Chondrocyte (in vitro differentiated cells): ENCODE measurements at regions not wholly inside any gene's neighbourhood (a gene's known extent, or its start where the extent isn't known, plus 50 kb on each side); places are given as distances from the start of the nearest gene placed in this dataset.

Experiments used
- DNase-seq: peaks from one replicate; pipeline ENCODE4 v3.0.0; 2021; ENCODE audit warnings: mixed read lengths, low spot score
- H3K27ac Mint-ChIP-seq: one replicate; pipeline ENCODE4 v1.8.0; 2021; ENCODE audit warnings: mild to moderate bottlenecking, moderate library complexity, mixed read lengths; ENCODE audit not compliant: unreplicated experiment
- H3K27me3 Mint-ChIP-seq: 2 replicates; pipeline ENCODE4 v1.8.0; 2021; ENCODE audit warnings: low read depth, mixed read lengths
- H3K36me3 Mint-ChIP-seq: 2 replicates; pipeline ENCODE4 v1.8.0; 2021; ENCODE audit warnings: low read depth, mixed read lengths
- H3K4me1 Mint-ChIP-seq: 2 replicates; pipeline ENCODE4 v1.8.0; 2021; ENCODE audit warnings: low read depth, mild to moderate bottlenecking, mixed read lengths
- H3K4me3 Mint-ChIP-seq: one replicate; pipeline ENCODE4 v1.8.0; 2021; ENCODE audit warnings: mild to moderate bottlenecking, moderate library complexity, mixed read lengths; ENCODE audit not compliant: unreplicated experiment
- H3K9me3 Mint-ChIP-seq: 2 replicates; pipeline ENCODE4 v1.8.0; 2021; ENCODE audit warnings: low read depth, mixed read lengths
- CTCF ChIP-seq: fragments of 200-600 bp; sonication (generic); IDR thresholded peaks from 2 replicates; pipeline ENCODE4 v1.5.0; 2021; ENCODE audit warnings: antibody characterized with exemption, mild to moderate bottlenecking, moderate library complexity

- no peak for DNase-seq
- H3K27me3 Mint-ChIP-seq, result peaks cover 11% of the 10 kb centered on the region
These were observed 155.0 kb upstream of the KCTD1 start for GRCh38 chr18:26703170-26703930.

GRCh38 chr18:26702086-26702485, 153.7 kb upstream of the KCTD1 start:
- Mint-ChIP-seq H3K4me1 (no peaks in the 10 kb centered on the region), H3K9me3 (no peaks in the 10 kb centered on the region), H3K27me3 (peaks cover 7% of the 10 kb centered on the region), H3K4me3 (no peak overlapping the region), H3K27ac (no peak overlapping the region), H3K36me3 (no peaks in the 10 kb centered on the region)
- no peak for DNase-seq
- TF ChIP-seq CTCF, result no peak

More at GRCh38 chr18:26703170-26703930, 155.0 kb upstream of the KCTD1 start:
- H3K36me3 Mint-ChIP-seq, result no peaks in the 10 kb centered on the region
- H3K4me3 Mint-ChIP-seq, result no peak overlapping the region
- TF ChIP-seq CTCF, result no peak
- H3K27ac Mint-ChIP-seq, result no peak overlapping the region
- no peaks in the 10 kb centered on the region for H3K4me1 Mint-ChIP-seq
- no peaks in the 10 kb centered on the region for H3K9me3 Mint-ChIP-seq

GRCh38 chr18:26700728-26701127, 152.4 kb upstream of the KCTD1 start:
- Mint-ChIP-seq H3K9me3 (no peaks in the 10 kb centered on the region), H3K27ac (no peak overlapping the region), H3K4me3 (no peak overlapping the region), H3K4me1 (no peaks in the 10 kb centered on the region), H3K36me3 (no peaks in the 10 kb centered on the region), H3K27me3 (peaks cover 5% of the 10 kb centered on the region)
- no peak for TF ChIP-seq CTCF
- no peak for DNase-seq

GRCh38 chr18:26700201-26700600, 151.8 kb upstream of the KCTD1 start:
- Mint-ChIP-seq H3K4me3 (no peak overlapping the region), H3K9me3 (no peaks in the 10 kb centered on the region), H3K36me3 (no peaks in the 10 kb centered on the region), H3K27me3 (peaks cover 3% of the 10 kb centered on the region), H3K4me1 (no peaks in the 10 kb centered on the region), H3K27ac (no peak overlapping the region)
- no peak for TF ChIP-seq CTCF
- DNase-seq, result no peak

GRCh38 chr18:26697186-26697884, 149.0 kb upstream of the KCTD1 start:
- Mint-ChIP-seq H3K4me1 (no peaks in the 10 kb centered on the region), H3K4me3 (no peak overlapping the region), H3K27me3 (no peaks in the 10 kb centered on the region), H3K27ac (no peak overlapping the region), H3K9me3 (peaks cover 10% of the 10 kb centered on the region), H3K36me3 (no peaks in the 10 kb centered on the region)
- TF ChIP-seq CTCF, result no peak
- DNase-seq, result no peak
